K562 (cell line): ENCODE measurements at regions not wholly inside any gene's neighbourhood (a gene's known extent, or its start where the extent isn't known, plus 50 kb on each side); places are given as distances from the start of the nearest gene placed in this dataset.

Source experiments
- BRD9 ChIP-seq: fragments of 450-650 bp; IDR thresholded peaks from 2 replicates; pipeline ENCODE4 v1.6.1; 2018; ENCODE audit warnings: low read depth; ENCODE audit not compliant: partially characterized antibody
- CEBPG ChIP-seq, 3 experiments: fragments of 200-800 bp in 1 of 3; sonication (Bioruptor generic) in 1 of 3; sonication (generic) in 1 of 3; formaldehyde crosslinking in 1 of 3; IDR thresholded peaks in 2 of 3; conservative IDR thresholded peaks in 1 of 3; 2 replicates each; pipeline versions ENCODE4 v1.6.1 to v1.8.0; 2016 to 2022; ENCODE audit warnings: missing compliant biosample characterization in 2 of 3, missing genetic modification characterization in 2 of 3, mild to moderate bottlenecking in 1 of 3, missing genetic modification reagents in 1 of 3
- ETV1 ChIP-seq: fragments of 450-650 bp; conservative IDR thresholded peaks from 2 replicates; pipeline ENCODE4 v1.6.1; 2016; ENCODE audit warnings: missing genetic modification characterization, control low read depth, low read depth, missing compliant biosample characterization
- FOXJ3 ChIP-seq: sonication (generic); formaldehyde crosslinking; IDR thresholded peaks from 2 replicates; pipeline ENCODE4 v1.4.0; 2020; ENCODE audit warnings: mild to moderate bottlenecking, missing genetic modification reagents
- KLF1 ChIP-seq: fragments of 450-650 bp; IDR thresholded peaks from 2 replicates; pipeline ENCODE4 v1.6.1; 2016; ENCODE audit warnings: missing genetic modification characterization, missing compliant biosample characterization
- POLR2H ChIP-seq: IDR thresholded peaks from 2 replicates; pipeline ENCODE4 v1.6.1; 2016; ENCODE audit warnings: missing genetic modification characterization, low read depth, mild to moderate bottlenecking, control low read depth, missing compliant biosample characterization, moderate library complexity
- PRPF4 ChIP-seq: fragments of 200-400 bp; formaldehyde crosslinking; IDR thresholded peaks from one replicate; pipeline ENCODE4 v1.6.1; 2017; ENCODE audit warnings: low read length, low read depth, mild to moderate bottlenecking; ENCODE audit not compliant: insufficient read depth, poor library complexity, severe bottlenecking
- PTRF ChIP-seq: fragments of 450-650 bp; IDR thresholded peaks from 2 replicates; pipeline ENCODE4 v1.6.1; 2016; ENCODE audit warnings: mild to moderate bottlenecking, missing genetic modification characterization, missing compliant biosample characterization
- RBM25 ChIP-seq: fragments of 200-400 bp; formaldehyde crosslinking; IDR thresholded peaks from 2 replicates; pipeline ENCODE4 v1.6.1; 2018; ENCODE audit warnings: low read length, low read depth, moderate library complexity; ENCODE audit not compliant: severe bottlenecking
- RCOR1 ChIP-seq, 2 experiments: IDR thresholded peaks; 2 replicates each; pipeline ENCODE4 v1.6.1; 2012; ENCODE audit warnings: low read depth in 2 of 2, low read length in 2 of 2, borderline replicate concordance in 1 of 2, improper control_type of control experiment in 1 of 2
- SIN3B ChIP-seq: fragments of 450-650 bp; IDR thresholded peaks from 2 replicates; pipeline ENCODE4 v1.6.1; 2017; ENCODE audit warnings: low read depth, mild to moderate bottlenecking, moderate library complexity
- TAL1 ChIP-seq: fragments of 450-650 bp; IDR thresholded peaks from 2 replicates; pipeline ENCODE4 v1.6.1; 2016; ENCODE audit warnings: mild to moderate bottlenecking
- ZC3H11A ChIP-seq: IDR thresholded peaks from 2 replicates; pipeline ENCODE4 v1.6.1; 2012; ENCODE audit warnings: low read depth, low read length, improper control_type of control experiment
- ZC3H8 ChIP-seq: fragments of 450-650 bp; IDR thresholded peaks from 2 replicates; pipeline ENCODE4 v1.6.1; 2017
- ZNF311 ChIP-seq: fragments of 250-450 bp; sonication (Bioruptor Pico); IDR thresholded peaks from 2 replicates; pipeline ENCODE4 v1.4.0; 2020; ENCODE audit warnings: mild to moderate bottlenecking, moderate library complexity
- ZNF408 ChIP-seq: fragments of 250-450 bp; sonication (Bioruptor Pico); IDR thresholded peaks from 2 replicates; pipeline ENCODE4 v1.4.0; 2020; ENCODE audit warnings: low read depth, mild to moderate bottlenecking, moderate library complexity
- TF ChIP-seq, protein P1 (sequence below): sonication (generic); formaldehyde crosslinking; IDR thresholded peaks from 2 replicates; pipeline ENCODE4 v1.8.0; 2022; ENCODE audit warnings: mild to moderate bottlenecking, missing genetic modification reagents, borderline replicate concordance
- TF ChIP-seq, protein P2 (sequence below): fragments of 450-650 bp; conservative IDR thresholded peaks from 2 replicates; pipeline ENCODE4 v1.6.1; 2016; ENCODE audit warnings: missing genetic modification characterization, low read depth, mild to moderate bottlenecking, control low read depth, missing compliant biosample characterization
- TF ChIP-seq, protein P3 (sequence below): fragments of 450-650 bp; IDR thresholded peaks from 2 replicates; pipeline ENCODE4 v1.6.1; 2016; ENCODE audit warnings: borderline replicate concordance
- TF ChIP-seq, protein P4 (sequence below): sonication (generic); formaldehyde crosslinking; IDR thresholded peaks from 2 replicates; pipeline ENCODE4 v1.8.0; 2022; ENCODE audit warnings: missing genetic modification reagents, mild to moderate bottlenecking, borderline replicate concordance

DNA sequence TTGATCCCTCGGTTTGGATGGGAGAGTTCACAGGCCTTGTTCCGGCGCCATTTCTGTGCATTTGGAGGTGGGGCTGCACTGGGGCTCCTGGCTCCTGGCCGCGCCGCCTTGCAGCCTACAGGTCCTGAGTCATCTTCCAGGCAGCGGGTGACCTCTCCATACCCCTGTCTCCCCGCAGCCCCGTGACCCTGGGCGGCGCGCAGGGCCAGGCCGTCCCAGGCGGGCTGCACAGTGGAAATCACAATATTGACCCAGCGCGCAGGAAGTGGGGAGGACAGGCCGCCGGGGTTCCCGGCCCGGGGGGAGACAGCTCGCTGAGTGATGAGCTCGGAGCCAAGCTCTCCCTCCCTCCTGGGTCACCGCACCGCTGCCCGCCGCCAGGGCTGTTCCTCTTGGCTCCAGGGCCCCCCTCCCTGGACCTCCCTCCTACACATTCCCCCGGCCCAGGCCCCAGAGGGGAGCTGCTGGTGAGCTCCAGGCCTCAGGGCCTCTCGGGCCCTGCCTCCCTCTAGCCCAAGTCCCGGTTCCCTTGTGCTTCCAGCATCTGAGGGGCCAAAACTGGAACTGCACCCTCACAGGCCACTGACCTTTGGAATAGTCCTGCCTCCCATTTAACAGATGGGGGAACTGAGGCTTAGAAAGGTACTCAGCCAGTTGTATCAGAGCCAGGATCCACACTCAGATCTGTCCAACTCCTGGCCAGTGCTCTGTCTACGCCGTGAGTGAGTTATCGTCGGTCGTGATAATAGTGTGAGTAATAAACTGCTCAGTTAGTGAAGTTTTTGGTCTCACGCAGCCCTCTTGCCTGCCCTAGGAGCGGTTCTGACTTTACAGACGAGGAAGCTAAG lies 142.9 kb upstream of the WNT4 start (continued):
- TF ChIP-seq, protein P1, sequence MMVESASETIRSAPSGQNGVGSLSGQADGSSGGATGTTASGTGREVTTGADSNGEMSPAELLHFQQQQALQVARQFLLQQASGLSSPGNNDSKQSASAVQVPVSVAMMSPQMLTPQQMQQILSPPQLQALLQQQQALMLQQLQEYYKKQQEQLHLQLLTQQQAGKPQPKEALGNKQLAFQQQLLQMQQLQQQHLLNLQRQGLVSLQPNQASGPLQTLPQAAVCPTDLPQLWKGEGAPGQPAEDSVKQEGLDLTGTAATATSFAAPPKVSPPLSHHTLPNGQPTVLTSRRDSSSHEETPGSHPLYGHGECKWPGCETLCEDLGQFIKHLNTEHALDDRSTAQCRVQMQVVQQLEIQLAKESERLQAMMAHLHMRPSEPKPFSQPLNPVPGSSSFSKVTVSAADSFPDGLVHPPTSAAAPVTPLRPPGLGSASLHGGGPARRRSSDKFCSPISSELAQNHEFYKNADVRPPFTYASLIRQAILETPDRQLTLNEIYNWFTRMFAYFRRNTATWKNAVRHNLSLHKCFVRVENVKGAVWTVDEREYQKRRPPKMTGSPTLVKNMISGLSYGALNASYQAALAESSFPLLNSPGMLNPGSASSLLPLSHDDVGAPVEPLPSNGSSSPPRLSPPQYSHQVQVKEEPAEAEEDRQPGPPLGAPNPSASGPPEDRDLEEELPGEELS (CRISPR knock-in tag): no peak
- TF ChIP-seq FOXJ3 (no peak), KLF1 (tag) (no peak), BRD9 (no peak), ZNF408 (CRISPR knock-in tag) (no peak), PTRF (tag) (no peak), RCOR1 (IDR thresholded peaks at IDR 0.05; ENCODE audit: borderline replicate concordance in 1 of 2, low read depth in 2 of 2, low read length in 2 of 2) (peak in 1 of 2 experiments; percentile 68; a peak in 2 of 4 replicates), ETV1 (tag) (peak; percentile 66), POLR2H (tag) (no peak), TAL1 (no peak), ZNF311 (CRISPR knock-in tag) (no peak), ZC3H8 (no peak), ZC3H11A (no peak), SIN3B (no peak), PRPF4 (no peak), RBM25 (peak; percentile 77), CEBPG (CRISPR knock-in tag; IDR thresholded peaks at IDR 0.05) (no peak), CEBPG (tag; conservative IDR thresholded peaks at IDR 0.05 in 1 of 2, IDR thresholded peaks at IDR 0.05 in 1 of 2) (no peak)
- TF ChIP-seq, protein P2, sequence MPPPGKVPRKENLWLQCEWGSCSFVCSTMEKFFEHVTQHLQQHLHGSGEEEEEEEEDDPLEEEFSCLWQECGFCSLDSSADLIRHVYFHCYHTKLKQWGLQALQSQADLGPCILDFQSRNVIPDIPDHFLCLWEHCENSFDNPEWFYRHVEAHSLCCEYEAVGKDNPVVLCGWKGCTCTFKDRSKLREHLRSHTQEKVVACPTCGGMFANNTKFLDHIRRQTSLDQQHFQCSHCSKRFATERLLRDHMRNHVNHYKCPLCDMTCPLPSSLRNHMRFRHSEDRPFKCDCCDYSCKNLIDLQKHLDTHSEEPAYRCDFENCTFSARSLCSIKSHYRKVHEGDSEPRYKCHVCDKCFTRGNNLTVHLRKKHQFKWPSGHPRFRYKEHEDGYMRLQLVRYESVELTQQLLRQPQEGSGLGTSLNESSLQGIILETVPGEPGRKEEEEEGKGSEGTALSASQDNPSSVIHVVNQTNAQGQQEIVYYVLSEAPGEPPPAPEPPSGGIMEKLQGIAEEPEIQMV: no peak
- TF ChIP-seq, protein P3, sequence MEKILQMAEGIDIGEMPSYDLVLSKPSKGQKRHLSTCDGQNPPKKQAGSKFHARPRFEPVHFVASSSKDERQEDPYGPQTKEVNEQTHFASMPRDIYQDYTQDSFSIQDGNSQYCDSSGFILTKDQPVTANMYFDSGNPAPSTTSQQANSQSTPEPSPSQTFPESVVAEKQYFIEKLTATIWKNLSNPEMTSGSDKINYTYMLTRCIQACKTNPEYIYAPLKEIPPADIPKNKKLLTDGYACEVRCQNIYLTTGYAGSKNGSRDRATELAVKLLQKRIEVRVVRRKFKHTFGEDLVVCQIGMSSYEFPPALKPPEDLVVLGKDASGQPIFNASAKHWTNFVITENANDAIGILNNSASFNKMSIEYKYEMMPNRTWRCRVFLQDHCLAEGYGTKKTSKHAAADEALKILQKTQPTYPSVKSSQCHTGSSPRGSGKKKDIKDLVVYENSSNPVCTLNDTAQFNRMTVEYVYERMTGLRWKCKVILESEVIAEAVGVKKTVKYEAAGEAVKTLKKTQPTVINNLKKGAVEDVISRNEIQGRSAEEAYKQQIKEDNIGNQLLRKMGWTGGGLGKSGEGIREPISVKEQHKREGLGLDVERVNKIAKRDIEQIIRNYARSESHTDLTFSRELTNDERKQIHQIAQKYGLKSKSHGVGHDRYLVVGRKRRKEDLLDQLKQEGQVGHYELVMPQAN: no peak
- TF ChIP-seq, protein P4, sequence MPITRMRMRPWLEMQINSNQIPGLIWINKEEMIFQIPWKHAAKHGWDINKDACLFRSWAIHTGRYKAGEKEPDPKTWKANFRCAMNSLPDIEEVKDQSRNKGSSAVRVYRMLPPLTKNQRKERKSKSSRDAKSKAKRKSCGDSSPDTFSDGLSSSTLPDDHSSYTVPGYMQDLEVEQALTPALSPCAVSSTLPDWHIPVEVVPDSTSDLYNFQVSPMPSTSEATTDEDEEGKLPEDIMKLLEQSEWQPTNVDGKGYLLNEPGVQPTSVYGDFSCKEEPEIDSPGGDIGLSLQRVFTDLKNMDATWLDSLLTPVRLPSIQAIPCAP: no peak
